Effector CD4-positive, alpha-beta T cell (primary cell): ENCODE measurements at regions not wholly inside any gene's neighbourhood (a gene's known extent, or its start where the extent isn't known, plus 50 kb on each side); places are given as distances from the start of the nearest gene placed in this dataset.
A peak's percentile ranks its signal among the peaks of the same experiment; 100 is the strongest.
"Not testable (repeated sequence)": the region's sequence is repeated elsewhere in the genome, so short reads cannot be mapped to it uniquely, and the experiment has no call there.

Experiments
- DNase-seq: peaks from one replicate; pipeline ENCODE4 v3.0.0-alpha.2; 2020

DNA sequence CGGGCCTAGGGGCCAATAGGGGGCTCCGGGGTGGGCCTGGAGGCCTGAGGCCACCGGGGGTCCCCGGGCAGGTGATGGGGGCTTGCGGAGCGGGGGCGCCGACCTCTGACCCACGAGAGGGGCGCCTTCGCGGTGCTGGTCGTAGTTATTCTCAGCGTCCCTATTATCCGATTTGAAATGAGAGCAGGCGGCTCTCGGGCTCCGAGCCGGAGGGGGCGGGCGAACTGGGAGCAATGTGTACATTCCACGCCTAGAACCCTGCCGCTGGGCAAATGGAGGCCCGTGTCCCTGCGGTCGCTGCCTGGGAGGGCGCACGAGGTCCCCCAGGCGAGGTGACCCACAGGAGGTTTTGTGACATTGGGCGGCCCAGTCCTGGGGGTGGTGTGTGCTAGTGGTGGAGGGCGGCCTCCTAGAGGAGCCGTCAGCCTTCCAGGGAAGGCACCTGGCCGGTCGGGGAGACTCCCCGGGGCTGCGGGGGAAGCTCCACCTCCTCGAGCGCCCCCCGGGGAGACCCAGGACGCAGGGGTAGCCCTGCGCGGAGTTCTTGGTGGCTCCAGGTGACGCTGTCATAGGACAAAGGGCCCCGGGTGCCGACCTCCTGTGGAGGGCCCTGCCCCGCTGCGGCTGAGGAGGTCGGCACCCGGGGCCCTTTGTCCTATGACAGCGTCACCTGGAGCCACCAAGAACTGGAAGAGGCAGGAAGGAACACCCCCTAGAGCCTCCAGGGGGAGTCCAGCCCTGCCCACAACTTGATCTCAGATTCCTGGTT, 102.6 kb upstream of the PRKX start:
- DNase-seq: peak; percentile 18

DNA sequence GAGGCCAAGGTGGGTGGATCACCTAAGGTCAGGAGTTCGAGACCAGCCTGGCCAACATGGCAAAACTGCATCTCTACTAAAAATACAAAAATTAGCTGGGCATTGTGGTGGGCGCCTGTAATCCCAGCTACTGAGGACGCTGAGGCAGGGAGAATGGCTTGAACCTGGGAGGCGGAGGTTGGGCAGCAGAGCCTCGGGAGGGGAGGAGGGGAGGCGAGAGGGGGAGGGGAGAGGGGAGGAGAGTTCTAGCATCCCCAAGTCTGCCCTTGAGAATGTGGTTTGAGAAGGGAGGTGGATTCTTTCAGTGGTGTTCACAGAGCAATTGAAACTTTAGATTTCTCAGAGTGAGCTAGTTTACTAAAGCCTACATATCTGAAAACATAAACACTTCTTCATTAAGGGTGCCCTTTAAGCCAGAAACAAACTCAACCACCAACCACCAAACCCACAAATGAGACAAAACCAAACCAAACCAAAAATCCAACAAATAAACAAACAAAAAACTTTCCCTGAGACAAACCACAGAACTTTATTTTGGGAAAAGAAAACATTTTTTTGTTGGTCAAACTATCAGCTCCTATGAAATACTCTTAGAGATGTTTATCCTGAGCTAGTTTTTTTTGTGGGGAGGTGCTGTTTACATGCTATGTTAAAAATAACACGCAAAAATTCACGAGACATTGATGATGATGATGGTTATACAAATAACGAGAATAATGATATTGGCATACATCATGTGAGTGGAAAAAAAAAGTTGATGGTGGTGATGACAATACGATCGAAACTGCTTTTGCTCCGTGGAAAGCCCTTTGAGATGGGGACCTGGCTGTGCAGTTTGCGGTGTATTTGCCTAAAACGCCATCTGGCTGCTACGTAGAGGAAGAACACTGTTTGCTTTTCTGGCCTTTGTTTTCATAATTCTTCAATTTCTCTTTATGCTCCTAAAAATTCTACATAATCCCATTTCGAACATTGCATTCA, 98.2 kb upstream of the PRKX start:
- DNase-seq: peak; percentile 46

DNA sequence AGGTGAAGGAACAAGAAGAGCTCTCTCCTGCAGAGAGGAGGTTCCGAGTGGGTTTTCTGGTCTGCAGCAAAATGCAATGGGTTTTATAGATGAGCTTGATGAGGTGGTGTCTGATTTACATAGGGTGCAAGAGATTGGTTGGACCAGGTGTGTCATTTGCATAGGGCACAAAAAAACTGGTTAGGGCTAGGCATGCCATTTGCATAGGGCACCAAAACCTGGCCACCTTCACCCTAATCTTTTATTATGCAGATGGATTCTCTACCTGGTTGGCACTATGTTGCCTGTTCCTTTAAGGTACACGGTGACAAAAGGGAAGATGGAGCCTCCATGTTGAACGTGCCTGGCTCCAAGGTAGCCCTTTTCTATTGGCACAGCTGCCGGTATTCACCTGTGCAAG, 94.5 kb upstream of the PRKX start:
- no peak for DNase-seq

DNA sequence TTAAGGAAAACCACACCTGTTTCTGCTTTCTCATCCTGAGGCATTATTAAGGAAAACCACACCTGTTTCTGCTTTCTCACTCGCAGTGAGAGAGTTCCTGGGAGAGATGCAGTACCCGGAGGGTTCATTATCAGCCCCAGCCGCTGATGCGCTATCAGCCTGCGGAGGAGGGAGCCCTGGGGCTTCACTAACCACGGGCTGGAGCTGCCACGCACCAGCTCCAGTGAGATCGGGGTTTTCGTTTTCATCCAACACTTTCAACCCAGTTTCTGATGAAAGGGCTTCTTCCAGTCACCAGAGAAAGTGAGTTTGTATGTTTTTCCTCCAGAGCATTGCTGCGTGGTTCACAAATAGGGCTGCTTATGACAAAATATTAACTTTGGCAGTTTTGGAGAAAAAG, 93.2 kb upstream of the PRKX start:
- DNase-seq: no peak

DNA sequence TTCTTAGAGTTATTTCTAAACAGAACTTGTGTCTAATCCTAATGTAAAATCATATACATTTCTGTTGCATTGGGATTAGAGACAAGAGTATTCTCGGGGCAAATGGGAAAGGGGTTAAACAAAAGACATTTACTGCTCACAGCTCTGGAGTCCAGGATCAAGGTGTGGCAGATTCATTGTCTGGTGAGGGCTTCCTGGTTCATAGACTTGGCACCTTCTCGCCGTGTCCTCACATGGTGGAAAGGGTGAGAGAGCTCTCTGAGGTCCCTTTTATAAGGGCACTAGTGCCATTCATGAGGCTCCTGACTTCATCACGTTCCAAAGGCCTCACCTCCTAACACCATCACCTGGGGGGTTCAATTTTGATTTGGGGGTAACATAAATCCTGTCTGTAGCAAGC, 90.3 kb upstream of the PRKX start:
- no peak for DNase-seq

DNA sequence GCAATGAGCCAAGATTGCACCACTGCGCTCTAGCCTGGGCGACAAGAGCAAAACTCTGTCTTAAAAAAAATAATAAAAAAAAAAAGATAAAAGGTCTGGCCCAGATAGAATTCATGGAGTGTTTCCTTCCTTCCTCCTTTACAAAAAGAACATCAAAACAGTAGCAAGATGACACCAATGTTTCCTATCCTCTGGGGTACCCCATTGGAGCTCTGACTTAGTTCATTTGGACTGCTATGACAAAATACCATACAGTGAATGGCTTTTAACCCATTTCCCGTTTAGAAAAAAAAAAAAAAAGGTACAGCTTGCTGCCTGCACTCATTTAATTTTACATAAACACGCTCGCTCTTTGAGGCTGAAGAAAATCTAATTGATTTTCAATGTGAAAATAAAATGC, 89.9 kb upstream of the PRKX start:
- DNase-seq: no peak

DNA sequence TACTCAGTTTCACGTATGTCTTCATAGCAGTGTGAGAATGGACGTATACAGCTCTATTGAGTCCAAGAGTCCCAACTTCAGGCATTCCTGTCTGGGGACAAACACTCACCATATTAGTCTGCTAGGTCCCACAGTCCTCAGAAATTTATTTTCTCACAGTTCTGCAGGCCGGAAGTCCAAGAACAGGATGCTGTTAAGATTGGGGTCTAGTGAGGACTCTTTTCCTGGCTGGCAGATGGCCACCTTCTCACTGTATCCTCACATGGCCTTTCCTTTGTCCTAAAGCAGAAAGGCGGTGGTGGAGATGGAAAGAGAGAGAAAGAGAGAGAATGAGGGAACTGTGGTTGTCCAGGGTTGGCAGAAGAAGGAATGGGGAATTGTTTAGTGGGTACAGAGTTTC, 82.0 kb upstream of the PRKX start:
- not testable (repeated sequence) for DNase-seq

DNA sequence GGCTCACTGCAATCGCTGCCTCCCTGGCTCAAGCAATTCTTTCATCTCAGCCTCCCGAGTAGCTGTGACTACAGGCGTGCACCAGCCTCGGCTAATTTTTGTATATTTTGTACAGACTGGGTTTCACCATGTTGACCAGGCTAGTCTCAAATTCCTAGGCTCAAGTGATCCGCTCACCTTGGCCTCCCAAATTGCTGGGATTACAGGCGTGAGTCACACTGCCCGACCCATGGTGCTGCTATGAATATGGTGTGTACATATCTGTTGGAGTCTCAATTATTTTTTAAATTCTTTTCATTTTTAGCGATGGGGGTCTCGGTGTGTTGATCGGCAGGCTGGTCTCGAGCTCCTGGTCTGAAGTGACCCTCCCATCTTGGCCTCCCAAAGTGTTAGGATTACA, 78.0 kb upstream of the PRKX start:
- DNase-seq: no peak

DNA sequence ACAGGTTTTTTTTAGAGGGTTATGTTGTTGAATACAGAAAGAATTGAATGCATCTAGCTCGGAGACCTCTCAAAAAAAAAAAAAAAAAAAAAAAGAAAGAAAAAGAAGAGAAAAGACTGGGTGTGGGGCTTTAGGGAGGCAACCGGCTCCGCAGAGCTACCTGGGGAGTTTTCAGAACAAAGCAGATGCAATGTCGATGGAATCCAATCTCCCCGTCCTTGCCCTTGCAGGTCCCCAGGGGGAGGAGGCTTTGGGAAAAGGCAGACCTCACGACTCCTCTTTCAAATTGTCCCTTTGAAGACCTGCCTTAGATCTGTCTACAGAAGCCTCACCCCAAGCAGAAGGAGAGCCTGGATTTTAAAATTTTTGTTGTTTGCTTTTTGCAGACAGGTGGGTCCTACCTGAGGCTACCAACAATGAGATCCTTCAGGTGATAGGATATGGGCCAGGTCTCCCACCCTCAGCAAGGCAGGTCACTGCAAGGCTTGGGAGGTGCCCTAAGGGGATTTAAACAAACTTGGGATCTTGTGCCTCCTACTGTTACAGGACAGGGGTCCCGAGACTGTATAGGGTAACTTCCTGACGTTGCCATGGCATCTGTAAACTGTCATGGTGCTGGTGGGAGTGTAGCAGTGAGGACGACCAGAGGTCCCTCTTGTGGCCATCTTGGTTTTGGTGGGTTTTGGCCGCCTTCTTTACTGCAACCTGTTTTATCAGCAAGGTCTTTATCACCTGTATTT, 75.2 kb upstream of the PRKX start:
- DNase-seq: no peak

DNA sequence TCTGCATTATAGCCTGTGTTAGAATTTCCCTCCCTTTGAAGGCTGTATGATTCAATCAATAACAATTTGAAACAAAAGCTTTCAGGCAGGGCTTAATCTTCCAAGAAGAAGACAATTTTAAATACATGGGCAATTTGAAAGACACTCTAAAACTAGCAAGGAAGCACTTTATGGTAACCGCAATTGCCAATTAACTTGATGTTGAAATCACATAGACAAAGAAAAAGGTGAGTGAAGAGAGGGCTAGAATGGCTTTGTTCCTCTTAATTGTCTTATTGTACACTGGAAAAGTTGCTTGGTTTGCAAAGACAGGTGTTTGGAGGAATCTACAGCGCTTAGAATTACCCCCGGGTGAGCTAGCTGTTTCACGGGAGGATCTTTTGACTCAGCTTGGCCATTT, 74.4 kb upstream of the PRKX start:
- DNase-seq: no peak

DNA sequence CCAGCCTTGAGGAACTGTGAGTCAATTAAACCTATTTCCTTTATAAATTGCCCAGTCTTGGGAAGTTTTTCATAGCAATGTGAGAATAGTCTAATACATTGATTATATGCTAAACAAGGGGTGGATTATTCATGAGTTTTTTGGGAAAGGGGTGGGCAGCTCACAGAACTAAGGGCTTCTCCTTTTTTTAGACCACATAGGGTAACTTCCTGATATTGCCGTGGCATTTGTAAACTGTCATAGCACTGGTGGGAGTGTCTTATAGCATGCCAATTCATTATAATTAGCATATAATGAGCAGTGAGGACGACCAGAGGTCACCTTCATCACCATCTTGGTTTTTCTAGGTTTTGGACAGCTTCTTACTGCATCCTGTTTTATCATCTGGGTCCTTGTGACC, 72.4 kb upstream of the PRKX start:
- DNase-seq: not testable (repeated sequence)

DNA sequence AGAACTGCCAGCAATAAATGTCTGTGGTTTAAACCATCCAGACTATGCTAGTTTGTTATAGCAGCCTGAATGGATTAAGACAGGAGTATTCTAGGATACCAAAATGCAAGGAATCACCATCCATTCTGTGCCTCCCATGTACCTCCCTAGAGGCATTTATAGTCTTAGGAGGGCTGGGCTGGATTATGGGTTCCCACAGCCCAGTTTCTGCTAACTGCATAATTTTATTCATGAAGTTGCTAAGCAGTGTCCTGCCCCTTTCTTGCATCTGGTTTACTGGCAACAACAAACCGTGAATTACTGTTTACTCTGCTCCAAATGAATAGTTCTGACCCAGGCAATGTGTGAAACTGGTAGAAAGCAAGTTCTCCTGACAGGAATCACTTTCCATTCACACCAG, 67.1 kb upstream of the PRKX start:
- no peak for DNase-seq

DNA sequence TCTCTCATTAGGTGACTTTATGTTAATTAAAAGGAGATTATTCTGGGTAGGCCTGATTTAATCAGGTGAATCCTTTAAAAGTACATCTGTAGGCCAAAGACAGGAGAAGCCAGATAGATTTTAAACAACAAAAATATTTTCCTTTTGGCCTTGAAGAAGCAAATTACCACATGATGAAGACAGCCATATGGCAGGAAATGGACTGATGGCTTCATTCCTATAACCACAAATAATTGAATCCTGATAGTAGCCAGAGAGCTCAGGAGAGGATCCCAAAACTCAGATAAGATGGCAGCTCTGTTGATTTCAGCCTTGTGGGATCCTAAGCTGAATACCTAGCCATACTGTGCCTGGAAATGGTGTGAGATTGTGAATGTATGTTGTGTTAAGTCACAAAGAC, 66.1 kb upstream of the PRKX start:
- no peak for DNase-seq

DNA sequence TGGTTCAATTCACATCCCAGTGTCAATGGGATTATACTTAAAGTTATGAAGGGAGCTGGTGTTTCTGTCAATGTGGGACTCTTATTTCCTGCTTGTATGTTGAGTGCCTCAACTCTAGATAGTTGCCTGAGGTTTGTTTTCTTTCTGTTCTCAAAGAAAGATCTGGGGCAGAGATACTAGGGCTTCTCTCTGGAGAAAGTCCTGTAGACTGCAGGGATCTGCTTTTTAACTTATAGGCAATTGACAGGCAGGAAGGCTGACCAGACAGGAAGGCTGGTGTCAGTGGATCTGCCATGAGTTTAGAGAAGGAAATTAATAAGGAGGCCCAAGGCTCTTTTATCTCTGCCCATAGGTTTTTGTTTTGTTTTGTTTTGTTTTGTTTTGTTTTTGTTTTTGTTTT, 64.0 kb upstream of the PRKX start:
- DNase-seq: no peak

DNA sequence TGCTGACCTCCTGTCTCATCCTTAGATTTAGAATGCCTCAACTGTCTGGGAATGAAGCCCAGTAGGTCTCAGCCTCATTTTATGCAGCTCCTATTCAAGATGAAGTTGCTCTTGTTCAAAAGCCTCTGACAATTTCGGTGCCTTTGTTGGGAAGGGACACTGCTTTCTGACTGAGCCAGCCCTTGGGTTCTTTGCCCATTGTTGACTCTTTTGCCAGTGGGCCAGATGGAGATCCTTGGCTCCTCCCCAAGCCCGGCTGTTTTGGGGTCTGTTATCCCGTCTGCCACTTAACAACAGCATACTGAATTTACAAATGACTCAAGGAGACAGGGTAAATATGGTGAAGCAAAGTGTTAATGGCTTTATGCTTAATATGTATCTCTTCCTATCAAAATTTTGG, 58.3 kb upstream of the PRKX start:
- no peak for DNase-seq

DNA sequence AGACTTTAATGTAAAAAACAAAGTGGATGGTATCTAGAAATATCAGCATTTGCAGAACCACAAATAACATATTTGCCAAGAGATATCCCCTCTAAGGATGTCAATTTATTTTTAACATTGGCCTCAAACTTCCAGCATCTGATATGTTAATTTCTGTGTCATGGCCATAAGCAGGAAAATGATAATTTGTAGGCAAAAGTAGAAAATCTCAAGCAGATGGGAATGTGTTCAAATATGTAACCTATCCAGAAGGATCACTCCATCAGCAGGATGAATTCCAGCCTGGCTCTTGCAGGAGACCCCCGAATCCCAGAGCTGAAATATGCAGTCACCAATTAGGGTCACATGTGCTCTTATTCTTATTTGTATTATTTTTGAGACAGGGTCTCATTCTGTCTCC, 55.4 kb upstream of the PRKX start:
- DNase-seq: no peak
